ENCODE measurements at regions not wholly inside any gene's neighbourhood (a gene's known extent, or its start where the extent isn't known, plus 50 kb on each side); places are given as distances from the start of the nearest gene placed in this dataset.

- no peaks in the 10 kb centered on the region for H4K20me1 ChIP-seq (replicated peaks in 1 of 2; ENCODE audit: control insufficient read depth in 1 of 2, insufficient read depth in 2 of 2, low read length in 2 of 2)
- ChIA-PET POLR2A (ENCODE audit: partially characterized antibody) (no interaction called here), CTCF (ENCODE audit: partially characterized antibody) (interaction anchor here (0.6 to 1.8 kb wide), 4 partner anchors 15 to 281 kb away, joined by 3 to 4 read pairs (median 4); no protein-coding TSS in a partner anchor)
- no peak overlapping the region for H3K56ac ChIP-seq (replicated peaks; ENCODE audit: insufficient read length, low read depth, low read length)
- no peak overlapping the region for H4K8ac ChIP-seq (ENCODE audit: extremely low read depth, insufficient read depth, low read length)
- H2BK20ac ChIP-seq (ENCODE audit: low read length): no peak overlapping the region
- no peak overlapping the region for H2BK5ac ChIP-seq (ENCODE audit: low read depth, low read length)
- DNase-seq (ENCODE audit: low read depth in 1 of 2, low spot score in 2 of 2): no peak
- no peak overlapping the region for H3K27ac ChIP-seq (ENCODE audit: low read depth, low read length)
- no peaks in the 10 kb centered on the region for H3K23me2 ChIP-seq (ENCODE audit: low read depth, low read length)
- H3K14ac ChIP-seq (ENCODE audit: insufficient read length): no peak overlapping the region
- H3K4me1 ChIP-seq (replicated peaks in 1 of 4; ENCODE audit: control insufficient read depth in 3 of 4, insufficient read depth in 4 of 4, low read length in 3 of 4): no peaks in the 10 kb centered on the region; a peak in 2 of 7 replicates
- no peaks in the 10 kb centered on the region for H3K79me2 ChIP-seq (ENCODE audit: control insufficient read depth in 1 of 2, insufficient read depth in 2 of 2, low read length in 2 of 2)
- H3K4me3 ChIP-seq (ENCODE audit: extremely low read depth in 1 of 4, insufficient read depth in 2 of 4, low read depth in 3 of 4, low read length in 4 of 4): no peak overlapping the region
- no peak overlapping the region for H4K91ac ChIP-seq (replicated peaks; ENCODE audit: insufficient read length, low read length)
- no peak overlapping the region for H2BK120ac ChIP-seq (replicated peaks; ENCODE audit: low read depth, low read length)
- no peaks in the 10 kb centered on the region for H3K79me1 ChIP-seq (ENCODE audit: low read depth, low read length)
- no peak overlapping the region for H2BK15ac ChIP-seq (ENCODE audit: low read length)
- H3K9me3 ChIP-seq (ENCODE audit: insufficient read depth in 2 of 2, low read depth in 1 of 2, low read length in 1 of 2): no peaks in the 10 kb centered on the region
- no peak overlapping the region for H3K9ac ChIP-seq (replicated peaks in 1 of 4; ENCODE audit: extremely low read depth in 1 of 4, low read depth in 3 of 4, low read length in 3 of 4)
- no peak overlapping the region for H2AK5ac ChIP-seq (ENCODE audit: low read depth, low read length)
- 91% methylated on average over 11 of the region's 11 CpGs; no CpG with 5 or more reads in 1 of the 2 experiments for WGBS, 2 experiments (ENCODE audit: extremely low coverage in 1 of 2, insufficient coverage in 1 of 2, insufficient read length in 1 of 2, insufficient replicate concordance in 2 of 2, low coverage in 1 of 2, low lambda C conversion rate in 2 of 2, missing lambda C conversion rate in 1 of 2)
- H3K18ac ChIP-seq (ENCODE audit: extremely low read depth, low read length): no peak overlapping the region
- H2AFZ ChIP-seq (ENCODE audit: low read length): no peak overlapping the region
- no peak overlapping the region for H3K4me2 ChIP-seq (ENCODE audit: insufficient read depth in 1 of 2, low read depth in 2 of 2, low read length in 2 of 2)
- no peak overlapping the region for H2BK12ac ChIP-seq (ENCODE audit: low read depth, low read length)
- no peaks in the 10 kb centered on the region for H3K27me3 ChIP-seq (replicated peaks in 1 of 4; ENCODE audit: control insufficient read depth in 3 of 4, extremely low read depth in 1 of 4, insufficient read depth in 3 of 4, low read length in 3 of 4)
- H3K36me3 ChIP-seq (ENCODE audit: control insufficient read depth in 2 of 4, insufficient read depth in 4 of 4, low read length in 3 of 4): no peaks in the 10 kb centered on the region
- H3K23ac ChIP-seq (ENCODE audit: insufficient read length): no peak overlapping the region
- no peak overlapping the region for H3K4ac ChIP-seq (replicated peaks; ENCODE audit: insufficient read length, low read depth, low read length)
- H4K5ac ChIP-seq (ENCODE audit: insufficient read length, low read depth, low read length): no peak overlapping the region
- FAIRE-seq: no peak
- TF ChIP-seq GABPA (IDR thresholded peaks at IDR 0.05; ENCODE audit: borderline replicate concordance, insufficient read depth, low read length) (no peak), CTCF (IDR thresholded peaks at IDR 0.05; ENCODE audit: control extremely low read depth in 1 of 3, insufficient read depth in 1 of 3, low read depth in 1 of 3, low read length in 3 of 3) (peak in 1 of 3 experiments; percentile 8; a peak in 1 of 4 replicates)
Measured at GRCh38 chr6:145352382-145353080, 382.8 kb downstream of the EPM2A start.

All from H1 (cell line).